Loucy (cell line): ENCODE measurements at regions not wholly inside any gene's neighbourhood (a gene's known extent, or its start where the extent isn't known, plus 50 kb on each side); places are given as distances from the start of the nearest gene placed in this dataset.

Experiments used
- H2AFZ ChIP-seq: fragments of 200-600 bp; sonication (generic); 2 replicates; pipeline ENCODE4 v1.6.0; 2016; ENCODE audit warnings: antibody characterized with exemption, mild to moderate bottlenecking, low read length, moderate library complexity
- H3F3A ChIP-seq: fragments of 200-600 bp; 2 replicates; pipeline ENCODE4 v1.6.0; 2016; ENCODE audit warnings: antibody characterized with exemption, low read depth, mild to moderate bottlenecking
- H3K27me3 ChIP-seq: fragments of 200-600 bp; sonication (generic); 2 replicates; pipeline ENCODE4 v1.6.1; 2014; ENCODE audit warnings: low read length, mild to moderate bottlenecking; ENCODE audit not compliant: insufficient read depth, poor library complexity, severe bottlenecking
- H3K36me3 ChIP-seq: fragments of 200-600 bp; sonication (generic); 2 replicates; pipeline ENCODE4 v1.6.1; 2016; ENCODE audit warnings: low read length; ENCODE audit not compliant: insufficient read depth
- H3K4me1 ChIP-seq: fragments of 200-600 bp; sonication (generic); 2 replicates; pipeline ENCODE4 v1.5.1; 2014; ENCODE audit warnings: low read length, mild to moderate bottlenecking; ENCODE audit not compliant: insufficient read depth, poor library complexity, severe bottlenecking
- H3K4me2 ChIP-seq: fragments of 200-600 bp; sonication (generic); 2 replicates; pipeline ENCODE4 v1.6.0; 2014; ENCODE audit warnings: antibody characterized with exemption, low read length, low read depth, mild to moderate bottlenecking; ENCODE audit not compliant: poor library complexity, severe bottlenecking
- H3K4me3 ChIP-seq: fragments of 200-600 bp; sonication (generic); 2 replicates; pipeline ENCODE4 v1.5.1; 2014; ENCODE audit warnings: low read length, mild to moderate bottlenecking, mixed read lengths; ENCODE audit not compliant: poor library complexity, severe bottlenecking
- H3K79me2 ChIP-seq: fragments of 200-600 bp; sonication (generic); 2 replicates; pipeline ENCODE4 v1.6.1; 2014; ENCODE audit warnings: low read length; ENCODE audit not compliant: insufficient read depth
- H3K9ac ChIP-seq: fragments of 200-600 bp; sonication (generic); 2 replicates; pipeline ENCODE4 v1.6.0; 2014; ENCODE audit warnings: mild to moderate bottlenecking, low read depth, low read length, moderate library complexity; ENCODE audit not compliant: poor library complexity, severe bottlenecking
- H3K9me2 ChIP-seq: fragments of 200-600 bp; sonication (generic); replicated peaks from 2 replicates; pipeline ENCODE4 v1.6.1; 2016; ENCODE audit warnings: low read depth, low read length, mixed read lengths
- H3K9me3 ChIP-seq: fragments of 200-600 bp; sonication (generic); 2 replicates; pipeline ENCODE4 v1.6.1; 2014; ENCODE audit warnings: mild to moderate bottlenecking, antibody characterized with exemption, low read length, low read depth; ENCODE audit not compliant: insufficient read depth
- H4K20me1 ChIP-seq: fragments of 200-600 bp; sonication (generic); 2 replicates; pipeline ENCODE4 v1.6.0; 2014; ENCODE audit warnings: antibody characterized with exemption, low read length, mild to moderate bottlenecking; ENCODE audit not compliant: insufficient read depth, poor library complexity, severe bottlenecking
- EZH2phosphoT487 ChIP-seq: fragments of 200-600 bp; IDR thresholded peaks from 2 replicates; pipeline ENCODE4 v1.6.1; 2018; ENCODE audit warnings: antibody characterized with exemption, mild to moderate bottlenecking, moderate library complexity, borderline replicate concordance

DNA sequence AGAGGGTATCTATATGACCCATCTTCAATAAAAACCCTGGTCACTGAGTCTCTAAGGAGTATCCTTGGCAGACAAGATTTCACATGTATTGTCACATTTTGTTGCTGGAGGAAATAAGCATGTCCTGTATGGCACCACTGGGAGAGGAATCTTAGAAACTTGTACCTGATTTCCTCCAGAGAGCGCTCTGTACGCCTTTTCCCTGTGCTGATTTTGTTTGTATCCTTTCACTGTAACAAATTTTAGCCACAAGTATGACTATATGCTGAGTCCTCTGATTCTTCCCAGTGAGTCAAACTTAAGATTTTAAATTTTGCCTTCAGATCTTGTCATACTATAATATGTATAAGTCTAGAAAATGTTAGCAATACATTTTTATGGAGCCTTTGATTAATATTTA lies 102.8 kb downstream of the ITIH6 start:
- no peak overlapping the region for H3K4me2 ChIP-seq
- H3K9ac ChIP-seq = no peak overlapping the region
- H2AFZ ChIP-seq = no peak overlapping the region
- no peaks in the 10 kb centered on the region for H3K9me3 ChIP-seq
- H3K79me2 ChIP-seq = no peaks in the 10 kb centered on the region
- no peaks in the 10 kb centered on the region for H3K36me3 ChIP-seq
- TF ChIP-seq EZH2phosphoT487 = no peak
- H4K20me1 ChIP-seq = no peaks in the 10 kb centered on the region
- H3K4me3 ChIP-seq = no peak overlapping the region
- H3K27me3 ChIP-seq = no peaks in the 10 kb centered on the region
- H3F3A ChIP-seq = no peaks in the 10 kb centered on the region
- no peaks in the 10 kb centered on the region for H3K9me2 ChIP-seq
- H3K4me1 ChIP-seq = no peaks in the 10 kb centered on the region

DNA sequence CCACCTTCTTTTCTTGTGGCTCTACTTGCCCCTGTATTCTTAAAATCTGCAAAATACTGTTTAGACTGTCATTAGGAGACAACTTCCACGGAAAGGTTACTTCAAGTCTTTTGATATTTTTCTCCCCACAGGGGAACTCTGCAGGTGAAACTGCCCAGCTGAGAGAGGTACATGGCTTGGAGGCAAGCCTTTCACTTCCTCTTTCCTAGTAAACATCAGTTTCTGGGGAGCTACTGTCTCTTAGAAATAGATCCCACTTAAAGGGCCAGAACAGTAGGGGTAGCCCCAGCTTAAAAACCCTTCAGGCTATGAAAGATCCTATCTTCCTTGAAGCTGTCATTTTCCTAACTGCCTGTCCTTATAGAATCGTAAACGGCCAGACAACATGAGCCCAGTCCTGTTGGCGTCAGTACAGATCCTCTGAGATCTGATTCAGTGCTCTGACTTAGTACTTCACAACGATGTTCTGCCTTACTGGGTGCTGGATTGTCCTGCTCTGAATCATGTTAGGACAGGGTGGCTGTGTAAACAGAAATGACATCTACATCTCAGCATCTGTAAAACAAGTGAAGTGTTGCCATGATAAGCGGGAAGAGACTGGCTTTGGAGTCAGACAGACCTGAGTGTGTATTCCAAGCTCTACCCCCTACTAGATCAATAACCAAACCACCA lies 102.1 kb downstream of the ITIH6 start:
- TF ChIP-seq EZH2phosphoT487 = no peak
- Histone ChIP-seq H2AFZ (no peak overlapping the region), H3K36me3 (no peaks in the 10 kb centered on the region), H3K79me2 (no peaks in the 10 kb centered on the region), H3K9ac (no peak overlapping the region), H3F3A (no peaks in the 10 kb centered on the region), H3K9me3 (no peaks in the 10 kb centered on the region), H3K27me3 (no peaks in the 10 kb centered on the region), H3K4me2 (no peak overlapping the region), H3K4me1 (no peaks in the 10 kb centered on the region), H3K4me3 (no peak overlapping the region), H4K20me1 (no peaks in the 10 kb centered on the region), H3K9me2 (no peaks in the 10 kb centered on the region)
